ENCODE measurements at regions not wholly inside any gene's neighbourhood (a gene's known extent, or its start where the extent isn't known, plus 50 kb on each side); places are given as distances from the start of the nearest gene placed in this dataset.

- no peak for DNase-seq (ENCODE audit: low spot score)
These were observed 199.2 kb upstream of the KLF4 start for GRCh38 chr9:107688728-107689127.

DNA sequence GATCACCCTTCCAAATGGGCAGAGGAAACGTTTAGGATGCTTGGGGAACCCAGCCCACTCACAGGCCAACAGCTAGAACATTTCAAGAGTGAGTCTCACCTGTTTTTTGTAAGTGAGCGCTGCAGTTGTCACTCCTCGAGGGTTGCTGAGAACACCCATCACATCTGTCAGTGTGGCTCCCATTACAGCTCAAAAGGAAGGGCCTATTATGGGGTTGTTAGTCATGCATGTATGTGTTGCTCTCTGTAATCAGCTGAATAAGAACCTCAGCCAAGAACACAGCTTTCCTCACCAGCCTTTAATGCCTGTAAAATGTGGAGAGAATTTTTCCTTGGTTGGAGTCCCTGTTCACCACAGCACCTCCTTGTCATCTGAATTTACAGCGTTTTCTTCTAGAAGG, 196.3 kb upstream of the KLF4 start:
- DNase-seq (ENCODE audit: low spot score): no peak

DNA sequence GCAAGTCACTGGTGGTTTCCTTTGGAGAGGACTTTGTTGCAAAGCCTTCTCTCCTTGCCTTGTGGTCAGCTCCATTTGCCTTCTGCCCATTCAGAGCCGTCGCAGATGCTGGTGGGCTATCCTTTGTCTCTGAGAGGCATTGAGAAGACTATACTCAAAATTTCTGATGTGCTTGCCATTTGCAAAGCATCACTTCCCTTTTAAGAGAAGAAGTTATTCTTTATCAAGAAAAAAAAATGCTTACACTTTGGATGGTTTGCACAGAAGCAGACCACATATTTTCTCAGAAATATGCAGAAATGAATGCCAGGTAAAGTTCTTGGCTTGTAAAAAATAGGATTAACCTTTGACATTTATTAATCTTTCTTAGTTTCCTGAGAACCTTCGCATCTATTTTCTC, 195.8 kb upstream of the KLF4 start:
- DNase-seq (ENCODE audit: low spot score): no peak

GRCh38 chr9:107684224-107684623, 194.7 kb upstream of the KLF4 start:
- DNase-seq (ENCODE audit: low spot score): no peak

- DNase-seq (ENCODE audit: low spot score): no peak
These were observed 194.0 kb upstream of the KLF4 start for GRCh38 chr9:107683566-107683965.

GRCh38 chr9:107681988-107682387, 192.4 kb upstream of the KLF4 start:
- DNase-seq (ENCODE audit: low spot score): no peak

GRCh38 chr9:107675351-107676259, 186.0 kb upstream of the KLF4 start:
- no peak for DNase-seq (ENCODE audit: low spot score)

- no peak for DNase-seq (ENCODE audit: low spot score)
These were observed 185.2 kb upstream of the KLF4 start for GRCh38 chr9:107674721-107675277.

GRCh38 chr9:107673861-107674720, 184.5 kb upstream of the KLF4 start:
- no peak for DNase-seq (ENCODE audit: low spot score)

GRCh38 chr9:107671588-107671987, 182.0 kb upstream of the KLF4 start:
- DNase-seq (ENCODE audit: low spot score): no peak

DNA sequence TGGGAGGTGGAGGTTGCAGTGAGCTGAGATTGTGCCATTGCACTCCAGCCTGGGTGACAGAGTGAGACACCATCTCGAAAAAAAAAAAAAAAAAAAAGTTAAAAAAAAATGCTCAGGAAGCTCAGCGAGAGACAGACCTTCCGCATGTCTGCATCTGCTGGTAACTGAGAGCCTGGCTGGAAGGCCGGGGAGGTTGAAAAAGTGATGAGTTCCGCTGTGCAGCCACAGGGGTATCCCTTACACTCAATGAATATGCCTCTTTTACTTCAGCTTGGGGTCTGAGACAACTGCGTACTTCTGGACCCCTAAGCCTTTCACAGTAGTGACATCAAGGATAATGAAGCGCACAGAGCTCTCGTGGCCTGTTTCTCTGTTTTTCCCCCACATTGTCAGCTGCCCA, 179.9 kb upstream of the KLF4 start:
- no peak for DNase-seq (ENCODE audit: low spot score)

DNA sequence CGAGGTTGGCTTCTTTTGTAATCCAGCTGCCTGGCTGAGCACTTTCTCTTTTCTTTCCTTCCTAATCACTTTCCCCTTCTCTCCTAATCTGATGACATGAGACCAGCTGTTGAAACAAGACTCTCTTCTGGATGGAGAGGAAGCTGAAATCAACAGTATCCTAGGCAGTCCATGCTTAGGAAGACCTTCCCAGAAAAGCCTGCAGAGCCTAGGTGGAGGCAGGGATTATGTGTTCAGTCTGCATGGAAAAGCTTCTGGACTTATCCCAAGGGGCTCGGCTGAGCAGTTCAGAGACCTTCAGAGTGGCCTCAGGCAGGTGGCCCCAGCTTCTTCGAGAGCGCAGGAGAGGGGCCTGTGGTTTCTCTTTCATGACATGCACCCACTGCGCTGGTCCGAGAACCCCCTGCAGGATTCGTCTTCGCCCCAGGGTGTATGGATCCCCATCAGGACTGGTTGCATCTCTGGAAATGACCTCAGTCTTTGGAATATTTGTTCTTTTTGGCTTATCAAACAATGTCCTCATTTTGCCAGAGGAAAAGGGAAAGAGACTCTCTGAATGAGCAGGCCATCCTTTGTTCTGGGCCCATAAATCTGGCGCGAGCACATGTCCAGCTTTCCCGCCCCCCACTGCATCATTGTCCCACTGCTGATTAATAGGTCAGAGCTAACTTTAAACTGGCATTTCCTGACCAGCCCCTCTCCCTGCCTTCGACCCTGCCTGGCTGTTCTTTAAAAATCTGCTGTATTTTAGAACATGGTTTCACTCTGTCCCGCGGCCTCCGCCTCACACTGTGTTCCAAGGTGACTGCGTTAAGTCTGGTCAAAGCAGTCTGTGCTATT, 177.9 kb upstream of the KLF4 start:
- no peak for DNase-seq (ENCODE audit: low spot score)

DNA sequence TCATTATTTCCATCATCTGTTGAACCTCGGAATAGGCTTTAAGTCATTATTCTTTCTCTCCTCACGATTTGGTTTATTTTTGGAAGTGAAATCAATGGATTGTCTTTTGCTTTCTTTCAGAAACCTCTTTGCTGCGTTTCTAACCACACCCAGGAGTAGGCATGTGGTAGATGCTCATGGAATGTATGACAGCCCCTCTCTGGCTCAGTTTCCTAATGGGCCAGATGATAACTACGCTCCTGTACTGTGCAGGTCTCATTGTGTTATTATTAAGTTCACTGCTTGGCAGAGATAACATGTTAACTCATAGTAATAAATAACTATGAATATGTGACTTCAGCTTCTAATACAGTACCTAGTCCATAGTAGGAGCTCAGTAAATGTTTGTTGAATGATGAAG, 175.5 kb upstream of the KLF4 start:
- DNase-seq (ENCODE audit: low spot score): no peak

- DNase-seq (ENCODE audit: low spot score): no peak
These were observed 171.4 kb upstream of the KLF4 start for GRCh38 chr9:107660976-107661375.

DNA sequence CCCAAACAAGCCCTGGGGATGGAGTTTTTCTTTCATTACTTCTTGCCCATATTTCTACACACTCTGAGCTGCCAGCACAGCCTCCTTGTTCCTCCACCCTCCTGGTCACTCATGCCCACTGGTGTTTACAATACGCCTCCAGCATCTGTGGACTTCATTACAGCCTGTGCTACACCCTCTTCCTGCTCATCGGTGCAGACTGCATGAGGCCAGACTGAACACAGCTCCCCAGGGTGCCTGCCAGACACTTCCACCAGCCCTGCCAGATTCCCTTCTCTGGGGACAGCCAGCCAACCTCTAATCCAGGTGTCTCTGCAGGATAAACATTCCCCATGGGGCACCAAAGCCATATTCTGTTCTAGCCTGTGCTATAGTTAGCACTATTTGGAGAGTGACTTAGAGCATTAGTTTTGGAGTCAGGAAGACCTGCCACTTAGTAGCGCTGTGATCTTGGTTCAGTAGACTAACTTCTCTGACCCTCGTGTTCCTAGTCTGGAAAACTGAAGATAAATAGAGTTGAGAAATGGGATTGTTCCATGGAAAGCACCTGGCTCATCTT, 163.8 kb upstream of the KLF4 start:
- DNase-seq (ENCODE audit: low spot score): no peak

GRCh38 chr9:107650995-107651394, 161.4 kb upstream of the KLF4 start:
- DNase-seq (ENCODE audit: low spot score): no peak

GRCh38 chr9:107650321-107650720, 160.8 kb upstream of the KLF4 start:
- no peak for DNase-seq (ENCODE audit: low spot score)

- no peak for DNase-seq (ENCODE audit: low spot score)
These were observed 158.7 kb upstream of the KLF4 start for GRCh38 chr9:107648153-107648715.

GRCh38 chr9:107647611-107648010, 158.0 kb upstream of the KLF4 start:
- DNase-seq (ENCODE audit: low spot score): no peak

DNA sequence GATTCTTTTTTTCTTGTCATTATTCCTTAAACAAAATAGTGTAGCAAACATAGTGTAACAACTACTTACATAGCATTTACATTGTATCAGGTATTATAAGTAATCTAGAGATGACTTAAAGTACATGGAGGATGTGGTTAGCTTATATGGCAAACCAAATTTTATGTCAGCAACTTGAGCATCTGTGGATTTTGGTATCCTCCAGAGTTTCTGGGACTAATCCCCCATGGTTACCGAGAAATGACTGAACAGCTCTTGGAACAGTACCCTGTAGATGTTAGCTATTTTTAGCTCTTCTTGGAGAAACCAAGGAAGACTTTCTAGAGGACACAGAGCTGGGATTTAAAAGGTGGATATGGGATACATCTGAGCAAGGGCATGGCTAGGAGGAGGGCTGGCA, 157.6 kb upstream of the KLF4 start:
- no peak for DNase-seq (ENCODE audit: low spot score)

DNA sequence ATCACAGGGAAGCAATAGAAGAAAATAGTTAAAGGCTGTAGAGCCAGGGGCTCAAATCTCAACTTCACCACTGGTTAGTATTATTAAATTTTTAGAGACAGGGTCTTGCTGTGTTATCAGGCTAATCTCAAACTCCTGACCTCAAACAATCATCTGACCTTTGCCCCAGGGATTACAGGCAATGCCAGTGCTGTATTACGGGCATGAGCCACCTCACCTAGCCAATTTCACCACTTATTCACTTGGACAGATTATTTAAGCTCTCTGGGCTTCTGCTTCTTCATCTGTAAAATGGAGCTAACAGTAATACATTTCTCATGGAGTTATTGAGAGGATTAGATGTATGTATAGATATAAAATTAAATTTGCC, 155.9 kb upstream of the KLF4 start:
- DNase-seq (ENCODE audit: low spot score): no peak
